Ishikawa (cell line): ENCODE measurements at regions not wholly inside any gene's neighbourhood (a gene's known extent, or its start where the extent isn't known, plus 50 kb on each side); places are given as distances from the start of the nearest gene placed in this dataset.

Experiments used
- CEBPB ChIP-seq: IDR thresholded peaks from 2 replicates; pipeline ENCODE4 v1.6.1; 2012
- CREB1 ChIP-seq: IDR thresholded peaks from 2 replicates; pipeline ENCODE4 v1.6.1; 2012; ENCODE audit warnings: low read depth
- EGR1 ChIP-seq: IDR thresholded peaks from 2 replicates; pipeline ENCODE4 v1.6.1; 2012
- EP300 ChIP-seq: IDR thresholded peaks from 2 replicates; pipeline ENCODE4 v1.6.1; 2012; ENCODE audit warnings: borderline replicate concordance
- FOXM1 ChIP-seq: IDR thresholded peaks from 2 replicates; pipeline ENCODE4 v1.6.1; 2012; ENCODE audit warnings: low read depth, borderline replicate concordance
- RAD21 ChIP-seq: IDR thresholded peaks from 2 replicates; pipeline ENCODE4 v1.6.1; 2012; ENCODE audit warnings: low read depth
- TAF1 ChIP-seq: IDR thresholded peaks from 2 replicates; pipeline ENCODE4 v1.6.1; 2012; ENCODE audit warnings: low read depth, mild to moderate bottlenecking
- TEAD4 ChIP-seq: IDR thresholded peaks from 2 replicates; pipeline ENCODE4 v1.6.1; 2012
- USF1 ChIP-seq: IDR thresholded peaks from 2 replicates; pipeline ENCODE4 v1.6.1; 2012
- YY1 ChIP-seq: IDR thresholded peaks from 2 replicates; pipeline ENCODE4 v1.6.1; 2012; ENCODE audit warnings: low read depth
- ZBTB7A ChIP-seq: IDR thresholded peaks from 2 replicates; pipeline ENCODE4 v1.6.1; 2012; ENCODE audit warnings: low read depth
- TF ChIP-seq, protein P1 (sequence below): IDR thresholded peaks from 2 replicates; pipeline ENCODE4 v1.6.1; 2012
- TF ChIP-seq, protein P2 (sequence below): IDR thresholded peaks from 2 replicates; pipeline ENCODE4 v1.6.1; 2012; ENCODE audit warnings: low read depth, mild to moderate bottlenecking

- no peak for TF ChIP-seq EP300
- TF ChIP-seq TAF1, result no peak
- no peak for TF ChIP-seq CREB1
- no peak for TF ChIP-seq RAD21
- TF ChIP-seq, protein P1, sequence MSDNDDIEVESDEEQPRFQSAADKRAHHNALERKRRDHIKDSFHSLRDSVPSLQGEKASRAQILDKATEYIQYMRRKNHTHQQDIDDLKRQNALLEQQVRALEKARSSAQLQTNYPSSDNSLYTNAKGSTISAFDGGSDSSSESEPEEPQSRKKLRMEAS, result no peak
- TF ChIP-seq YY1, result no peak
- TF ChIP-seq, protein P2, sequence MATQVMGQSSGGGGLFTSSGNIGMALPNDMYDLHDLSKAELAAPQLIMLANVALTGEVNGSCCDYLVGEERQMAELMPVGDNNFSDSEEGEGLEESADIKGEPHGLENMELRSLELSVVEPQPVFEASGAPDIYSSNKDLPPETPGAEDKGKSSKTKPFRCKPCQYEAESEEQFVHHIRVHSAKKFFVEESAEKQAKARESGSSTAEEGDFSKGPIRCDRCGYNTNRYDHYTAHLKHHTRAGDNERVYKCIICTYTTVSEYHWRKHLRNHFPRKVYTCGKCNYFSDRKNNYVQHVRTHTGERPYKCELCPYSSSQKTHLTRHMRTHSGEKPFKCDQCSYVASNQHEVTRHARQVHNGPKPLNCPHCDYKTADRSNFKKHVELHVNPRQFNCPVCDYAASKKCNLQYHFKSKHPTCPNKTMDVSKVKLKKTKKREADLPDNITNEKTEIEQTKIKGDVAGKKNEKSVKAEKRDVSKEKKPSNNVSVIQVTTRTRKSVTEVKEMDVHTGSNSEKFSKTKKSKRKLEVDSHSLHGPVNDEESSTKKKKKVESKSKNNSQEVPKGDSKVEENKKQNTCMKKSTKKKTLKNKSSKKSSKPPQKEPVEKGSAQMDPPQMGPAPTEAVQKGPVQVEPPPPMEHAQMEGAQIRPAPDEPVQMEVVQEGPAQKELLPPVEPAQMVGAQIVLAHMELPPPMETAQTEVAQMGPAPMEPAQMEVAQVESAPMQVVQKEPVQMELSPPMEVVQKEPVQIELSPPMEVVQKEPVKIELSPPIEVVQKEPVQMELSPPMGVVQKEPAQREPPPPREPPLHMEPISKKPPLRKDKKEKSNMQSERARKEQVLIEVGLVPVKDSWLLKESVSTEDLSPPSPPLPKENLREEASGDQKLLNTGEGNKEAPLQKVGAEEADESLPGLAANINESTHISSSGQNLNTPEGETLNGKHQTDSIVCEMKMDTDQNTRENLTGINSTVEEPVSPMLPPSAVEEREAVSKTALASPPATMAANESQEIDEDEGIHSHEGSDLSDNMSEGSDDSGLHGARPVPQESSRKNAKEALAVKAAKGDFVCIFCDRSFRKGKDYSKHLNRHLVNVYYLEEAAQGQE, result no peak
- no peak for TF ChIP-seq EGR1
- TF ChIP-seq ZBTB7A, result no peak
- no peak for TF ChIP-seq CEBPB
- no peak for TF ChIP-seq USF1
- no peak for TF ChIP-seq FOXM1
- no peak for TF ChIP-seq TEAD4
These were observed 770.6 kb upstream of the GYPC start for GRCh38 chr2:125885340-125885739.
